HG03558 (cell line): ENCODE measurements at regions not wholly inside any gene's neighbourhood (a gene's known extent, or its start where the extent isn't known, plus 50 kb on each side); places are given as distances from the start of the nearest gene placed in this dataset.
"Not testable (repeated sequence)": the region's sequence is repeated elsewhere in the genome, so short reads cannot be mapped to it uniquely, and the experiment has no call there.

ENCODE experiments used
- ATAC-seq: cut with Tn5 transposase; IDR thresholded peaks from one replicate; pipeline ENCODE4 v1.9.1; 2021; ENCODE audit warnings: moderate number of reproducible peaks; ENCODE audit not compliant: unreplicated experiment; ENCODE audit errors: extremely low read depth

DNA sequence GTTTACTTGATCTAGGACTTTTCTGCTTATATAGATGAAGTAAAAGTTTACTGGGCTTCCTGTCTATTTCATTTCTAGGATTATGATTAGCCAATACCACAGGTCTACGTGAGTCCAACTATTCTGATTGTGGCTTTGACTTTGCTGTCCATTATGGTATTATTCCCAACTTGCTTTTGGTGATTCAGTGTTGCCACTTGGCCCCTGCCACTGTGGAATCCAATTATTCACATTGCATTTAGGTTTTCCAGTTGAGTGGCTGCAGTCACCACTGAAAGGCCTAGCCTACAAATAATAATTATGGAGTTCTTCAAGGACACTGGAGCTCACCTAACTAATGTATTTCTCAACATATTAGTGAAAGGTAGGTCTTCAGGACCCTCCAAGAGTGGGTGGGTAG, 574.3 kb upstream of the USP24 start:
- ATAC-seq: no peak

DNA sequence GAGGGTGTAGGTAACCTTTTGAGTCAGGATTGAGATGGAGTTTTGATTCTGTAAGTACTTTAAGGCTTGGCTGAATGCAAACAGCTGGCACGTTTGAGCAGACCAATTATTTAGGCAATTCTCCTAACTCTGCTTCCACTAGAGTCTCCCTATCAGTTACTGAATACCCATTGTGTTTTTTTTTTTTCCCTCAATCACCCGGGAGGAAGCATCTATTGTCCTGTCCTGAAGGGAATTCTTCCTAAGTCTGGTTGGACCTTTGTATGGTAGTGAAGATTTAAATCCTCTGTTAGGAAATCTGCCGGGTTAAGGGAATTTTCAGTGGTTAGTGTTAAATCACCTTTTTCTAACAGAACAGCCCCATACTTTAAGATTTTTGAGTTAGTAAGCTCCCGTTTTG, 571.2 kb upstream of the USP24 start:
- ATAC-seq: no peak

DNA sequence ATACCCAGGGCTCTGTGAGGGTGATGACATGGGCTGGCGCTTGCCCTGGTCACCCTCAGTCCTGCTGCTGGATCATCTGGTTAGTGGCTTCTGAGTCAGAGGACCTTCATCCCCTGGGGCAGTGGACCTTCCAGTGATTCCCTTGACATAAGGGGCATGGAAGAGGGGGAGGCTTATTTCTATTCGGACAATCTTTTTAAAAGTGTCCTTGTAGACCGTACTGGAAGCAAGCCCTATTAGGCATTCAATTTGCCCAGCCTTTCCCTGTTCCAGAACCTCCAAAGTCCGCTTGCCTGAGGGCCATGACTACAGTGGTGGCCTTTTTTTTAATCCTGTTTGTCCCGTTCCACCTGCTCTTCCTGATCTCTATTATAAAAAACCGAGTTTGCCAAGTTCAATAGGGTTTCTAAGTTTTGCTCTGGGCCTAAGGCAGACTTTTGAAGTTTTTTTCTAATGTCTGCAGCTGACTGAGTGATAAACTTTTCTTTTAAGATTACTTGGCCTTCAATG, 569.8 kb upstream of the USP24 start:
- not testable (repeated sequence) for ATAC-seq

DNA sequence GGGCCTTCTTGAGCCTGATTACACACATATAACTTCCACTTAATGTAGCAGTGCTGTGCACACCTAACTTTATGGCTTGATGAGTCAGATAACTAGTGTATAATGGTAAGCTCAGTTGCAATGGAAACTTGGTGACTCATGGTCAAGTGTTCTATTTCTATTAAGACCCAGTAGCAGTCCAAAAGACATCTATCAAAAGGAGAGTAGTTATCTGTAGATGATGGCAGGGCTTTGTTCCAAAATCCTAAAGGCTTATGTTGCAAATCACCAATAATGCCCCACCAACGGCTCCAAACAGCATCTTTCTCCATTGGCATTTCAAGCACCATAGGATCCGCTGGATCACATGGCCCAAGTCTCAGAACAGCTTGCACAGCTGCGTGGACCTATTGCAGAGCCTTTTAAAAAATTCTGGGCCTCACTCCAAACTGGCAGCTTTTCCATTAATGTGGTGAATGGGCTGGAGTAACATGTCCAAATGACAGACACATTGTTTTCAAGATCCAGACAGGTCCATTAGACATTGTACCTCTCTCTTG, 566.8 kb upstream of the USP24 start:
- no peak for ATAC-seq

DNA sequence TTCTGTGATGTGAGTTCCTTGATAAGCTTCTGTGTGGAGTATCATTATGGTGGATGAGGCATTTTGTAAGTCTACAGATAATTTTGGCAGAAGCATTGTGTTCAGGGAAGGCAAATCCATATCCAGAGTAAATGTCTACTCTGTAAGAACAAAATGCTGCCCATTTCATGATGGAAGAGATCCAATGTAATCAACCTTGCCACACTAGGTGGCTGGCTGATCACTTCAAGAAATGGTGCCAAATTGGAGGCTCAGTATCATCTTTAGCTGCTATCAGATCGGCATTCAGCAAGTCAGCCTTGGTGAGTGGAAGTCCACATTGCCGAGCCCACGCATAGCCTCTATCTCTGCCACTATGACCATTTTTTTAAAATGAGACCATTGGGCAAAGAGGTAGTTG, 565.8 kb upstream of the USP24 start:
- ATAC-seq: no peak

DNA sequence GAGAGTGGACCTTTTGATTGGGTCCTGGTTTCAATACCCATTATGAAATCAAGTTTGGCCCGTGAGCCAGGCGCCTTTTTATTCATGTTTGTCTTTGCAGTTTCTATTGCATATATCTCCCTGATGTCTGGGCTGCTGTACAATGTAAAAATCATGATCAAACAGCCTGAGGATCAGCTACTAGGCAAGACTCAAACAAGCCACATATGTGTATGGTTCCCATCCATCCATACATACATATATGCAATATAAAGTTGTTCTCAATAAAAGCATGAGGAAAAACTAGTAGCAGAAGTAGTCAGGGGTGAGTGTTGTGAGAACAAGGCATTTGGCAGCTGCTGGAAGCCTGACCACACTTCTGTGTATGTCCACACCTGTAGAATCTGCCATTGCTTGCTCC, 562.4 kb upstream of the USP24 start:
- ATAC-seq: no peak

DNA sequence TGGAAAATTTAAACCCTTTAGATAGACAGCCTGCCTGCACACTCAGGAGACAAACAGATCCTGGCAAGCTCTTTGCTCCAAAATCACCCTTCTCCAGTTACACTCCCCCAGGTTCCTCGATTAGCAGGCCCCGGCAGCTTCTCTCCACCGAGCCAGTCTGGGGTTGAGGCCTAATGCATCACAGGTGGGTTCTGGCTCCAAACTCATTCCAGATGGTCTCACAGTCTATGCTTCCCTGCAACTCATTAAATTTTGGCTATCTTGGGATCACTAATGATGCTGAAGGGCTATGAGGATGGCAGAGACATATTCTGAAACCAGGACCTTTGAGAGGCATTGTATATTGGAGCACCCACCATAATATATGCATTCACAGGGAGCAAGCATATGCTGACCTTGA, 559.8 kb upstream of the USP24 start:
- ATAC-seq: no peak

DNA sequence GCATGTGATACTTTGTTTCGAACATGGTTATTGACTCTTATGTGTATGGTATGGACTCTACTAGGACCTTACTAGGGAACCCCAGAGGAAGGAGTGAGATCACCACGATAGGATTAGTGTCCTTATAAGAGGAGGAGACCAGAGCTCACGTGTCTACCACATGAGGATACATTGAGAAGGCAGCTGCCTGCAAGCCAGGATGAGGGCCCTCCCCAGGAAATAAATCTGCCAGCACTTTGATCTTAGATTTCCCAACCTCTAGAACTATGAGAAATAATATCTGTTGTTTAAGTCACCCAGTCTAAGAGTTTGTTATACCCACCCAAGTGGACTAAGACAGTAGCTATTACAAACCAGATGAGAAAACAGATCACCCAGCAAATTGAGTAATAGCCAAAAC, 559.3 kb upstream of the USP24 start:
- ATAC-seq: no peak

DNA sequence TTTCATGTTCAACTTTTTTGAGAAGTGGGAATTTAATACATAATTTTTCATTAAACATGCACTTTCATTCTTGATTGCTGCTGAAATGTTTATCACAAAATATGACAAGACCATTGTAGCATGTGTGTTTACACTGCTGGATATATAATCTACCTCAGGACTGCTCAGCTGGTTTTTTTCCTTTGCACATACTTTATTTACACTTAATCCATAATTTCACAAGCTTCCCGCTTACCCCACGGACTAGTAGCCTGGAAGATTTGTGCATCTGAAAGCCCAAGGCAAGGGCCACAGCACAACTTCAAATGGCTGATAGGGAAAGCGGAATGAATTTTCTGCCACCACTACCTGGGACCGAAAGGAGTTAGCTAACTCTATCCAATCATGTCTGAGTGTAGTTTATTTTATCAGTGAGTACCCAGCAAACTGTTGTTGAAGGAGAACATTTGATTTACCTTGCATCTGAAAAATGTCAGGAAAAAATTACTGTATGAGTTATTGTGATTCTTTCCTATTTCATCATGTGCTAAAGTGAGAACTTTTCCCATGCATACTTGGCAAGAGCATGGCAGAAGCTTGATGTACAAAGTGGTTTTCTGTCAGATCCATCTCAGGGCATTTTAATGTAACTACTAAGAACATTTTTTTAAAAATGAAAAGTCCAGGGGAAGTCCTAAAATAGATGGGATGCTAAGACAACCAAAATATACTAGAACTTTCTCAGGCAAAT, 558.2 kb upstream of the USP24 start:
- no peak for ATAC-seq

DNA sequence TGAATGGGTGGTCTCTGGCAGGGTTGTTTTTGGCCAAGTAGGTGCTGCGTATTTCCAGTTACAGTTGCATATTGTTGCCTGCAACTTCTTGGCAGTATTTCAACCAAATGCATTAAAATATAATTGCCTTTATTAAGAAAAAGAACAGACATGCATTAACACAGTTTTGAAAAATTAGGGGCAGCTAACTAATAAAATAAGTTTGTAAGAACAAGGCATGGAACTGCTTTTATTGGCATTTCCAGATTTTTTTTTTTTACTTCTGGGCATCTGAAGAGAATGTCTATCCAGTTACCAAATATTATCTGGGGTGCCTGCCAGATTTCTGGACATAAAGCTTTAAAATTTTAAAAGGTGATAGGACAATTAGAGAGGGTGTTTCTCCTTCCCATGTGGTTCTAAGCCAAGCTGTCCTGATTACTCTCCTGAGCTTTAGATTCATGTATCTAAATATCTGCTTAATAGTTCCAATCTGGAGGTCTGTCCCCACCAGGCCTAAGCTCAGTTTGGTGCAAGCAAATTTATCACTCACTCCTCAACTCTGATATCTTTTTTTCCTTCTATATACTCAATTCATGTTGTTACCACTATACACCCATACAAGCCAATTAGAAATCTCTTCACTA, 553.3 kb upstream of the USP24 start:
- no peak for ATAC-seq

DNA sequence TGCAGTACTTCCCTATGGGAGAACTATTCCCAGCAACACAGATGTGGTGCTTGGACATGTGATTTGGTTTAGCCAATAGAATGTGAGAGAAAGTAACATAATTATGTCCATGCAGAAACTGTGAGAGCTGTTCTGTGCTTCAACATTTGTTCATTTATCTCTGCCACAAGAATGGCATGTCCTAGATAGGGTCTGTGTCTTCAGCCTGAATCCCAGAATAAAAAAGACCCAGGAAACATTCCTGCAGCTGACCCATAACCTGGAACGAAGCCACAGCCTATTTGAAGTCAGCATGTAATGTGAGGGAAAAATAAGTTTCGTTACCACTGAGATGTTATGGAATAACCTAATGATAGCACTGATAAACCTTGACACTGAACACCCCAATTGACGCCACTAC, 552.0 kb upstream of the USP24 start:
- no peak for ATAC-seq

DNA sequence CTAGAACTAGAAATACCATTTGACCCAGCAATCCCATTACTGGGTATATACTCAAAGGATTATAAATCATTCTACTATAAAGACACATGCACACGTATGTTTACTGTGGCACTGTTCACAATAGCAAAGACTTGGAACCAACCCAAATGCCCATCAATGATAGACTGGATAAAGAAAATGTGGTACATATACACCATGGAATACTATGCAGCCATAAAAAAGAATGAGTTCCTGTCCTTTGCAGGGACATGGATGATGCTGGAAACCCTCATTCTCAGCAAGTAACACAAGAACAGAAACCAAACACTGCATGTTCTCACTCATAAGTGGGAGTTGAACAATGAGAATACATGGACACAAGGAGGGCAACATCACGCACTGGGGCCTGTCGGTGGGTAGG, 550.3 kb upstream of the USP24 start:
- not testable (repeated sequence) for ATAC-seq

DNA sequence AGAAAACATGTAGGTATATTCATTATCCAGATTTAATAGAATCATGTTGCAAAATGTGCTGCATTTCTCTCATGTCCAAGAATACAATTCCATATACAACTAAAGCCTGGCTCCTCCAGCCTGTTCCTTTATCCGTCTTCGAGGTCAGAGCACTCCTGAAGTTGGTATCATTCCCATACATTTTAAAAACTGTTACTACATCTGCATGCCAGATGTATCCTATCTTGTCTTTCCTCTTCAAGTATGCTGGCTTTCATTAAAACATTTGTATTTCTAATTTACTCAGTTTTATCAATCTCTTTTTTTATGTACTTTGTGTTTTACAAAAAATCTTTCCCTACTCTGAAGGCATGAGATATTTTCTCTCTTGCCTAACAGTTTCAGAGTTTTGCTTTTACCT, 536.6 kb upstream of the USP24 start:
- no peak for ATAC-seq

DNA sequence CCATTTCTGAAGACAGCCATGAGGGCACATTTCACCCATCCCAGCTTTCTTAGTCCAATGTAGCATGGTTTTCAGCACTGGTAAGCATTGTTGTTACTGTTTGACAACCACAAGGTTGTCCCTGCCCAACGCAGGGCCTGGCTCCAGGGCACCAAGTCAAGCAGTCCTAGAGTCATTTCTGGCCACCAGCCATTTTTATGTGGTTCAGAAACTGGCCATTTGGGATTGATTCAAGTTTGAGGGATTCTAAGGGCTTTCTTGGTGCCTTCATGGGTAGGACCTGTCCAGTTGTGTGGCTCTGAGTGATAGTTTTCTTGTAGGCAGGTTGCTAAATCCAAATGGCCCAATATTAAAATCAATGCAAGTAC, 535.4 kb upstream of the USP24 start:
- ATAC-seq: no peak

DNA sequence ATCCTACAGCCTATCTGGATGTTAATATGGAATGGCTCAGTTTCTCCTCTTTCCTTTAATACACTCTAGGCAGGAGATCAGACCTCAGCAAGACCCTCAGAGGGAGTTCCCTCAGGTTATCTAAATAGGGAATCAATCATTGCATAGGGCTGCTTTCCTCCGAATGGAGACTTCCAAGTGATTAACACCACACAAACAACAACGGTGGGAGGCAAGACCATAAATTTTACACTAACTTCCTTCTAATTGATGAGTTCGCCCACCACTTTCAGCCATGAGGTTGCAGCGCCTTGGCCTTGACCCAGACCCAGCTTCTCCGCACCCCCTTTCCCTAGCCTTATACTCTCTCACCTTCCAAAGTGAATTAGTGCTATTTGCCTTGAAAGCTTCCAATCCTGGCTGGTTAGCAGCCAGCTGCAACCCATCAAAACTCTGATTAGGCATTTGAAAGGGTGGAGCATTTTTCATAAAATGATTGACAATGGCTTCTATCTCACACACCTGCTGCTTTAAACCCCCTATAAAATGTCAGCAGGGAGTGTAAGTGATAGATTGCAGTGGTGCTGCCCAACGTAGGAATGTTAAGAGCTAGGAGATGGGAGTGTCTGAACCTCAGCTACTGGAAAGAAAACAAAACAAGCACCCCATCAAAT, 534.9 kb upstream of the USP24 start:
- no peak for ATAC-seq

DNA sequence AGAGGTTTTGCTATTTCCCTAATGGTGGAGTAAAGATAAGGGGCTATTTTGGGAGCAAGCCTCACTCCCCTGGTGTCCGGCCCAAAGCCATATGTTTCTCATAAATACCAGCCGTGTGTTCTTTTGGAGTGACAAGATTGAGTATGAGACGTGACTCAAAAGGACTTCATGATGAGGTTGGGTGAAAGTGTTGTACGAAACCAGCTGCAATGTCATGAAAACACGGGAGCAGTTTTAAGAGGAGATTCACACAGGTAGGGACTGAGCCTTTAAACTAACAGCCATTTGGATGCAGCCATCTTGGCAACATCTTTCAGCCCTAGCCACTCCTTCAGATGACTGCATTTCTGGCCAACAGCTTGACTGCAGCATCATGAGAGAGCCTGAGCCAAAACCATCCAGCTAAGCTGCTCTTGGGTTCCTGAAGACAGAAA, 532.3 kb upstream of the USP24 start:
- no peak for ATAC-seq

DNA sequence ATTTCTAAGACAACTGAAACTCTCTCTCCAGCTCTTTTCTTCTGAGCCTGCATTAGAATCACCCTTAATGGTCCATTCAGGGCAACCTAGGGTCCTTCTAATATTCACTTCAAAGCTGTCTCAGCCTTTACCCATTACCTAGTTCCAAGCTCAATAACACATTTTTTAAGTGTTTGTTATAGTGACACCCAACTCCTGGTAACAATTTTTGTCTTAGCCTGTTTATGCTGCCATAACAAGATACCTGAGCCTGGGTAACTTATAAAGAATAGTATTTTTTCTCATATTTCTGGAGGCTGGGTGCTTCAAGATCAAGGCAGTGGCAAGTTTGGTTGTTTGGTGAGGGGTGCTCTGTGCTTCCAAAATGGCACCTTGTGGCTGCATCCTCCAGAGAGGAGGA, 531.5 kb upstream of the USP24 start:
- no peak for ATAC-seq

DNA sequence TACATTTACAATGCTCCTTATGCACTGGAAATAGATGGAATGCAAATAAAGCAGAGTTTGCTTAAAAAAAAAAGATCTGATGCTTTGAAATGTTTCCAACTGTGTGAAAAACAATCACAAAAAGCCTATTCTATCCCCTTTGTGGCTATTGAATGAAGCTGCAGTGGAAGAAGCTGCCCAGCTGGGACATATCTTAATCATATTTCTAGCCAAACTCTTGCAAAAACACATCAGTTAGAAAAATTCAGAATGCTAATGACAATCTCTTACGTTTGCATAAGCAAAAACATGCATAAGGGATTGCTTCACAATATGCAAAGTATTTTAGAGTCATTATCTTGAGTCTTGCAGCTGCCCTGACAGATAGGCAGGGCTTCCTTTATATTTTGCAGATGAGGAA, 526.4 kb upstream of the USP24 start:
- ATAC-seq: no peak

DNA sequence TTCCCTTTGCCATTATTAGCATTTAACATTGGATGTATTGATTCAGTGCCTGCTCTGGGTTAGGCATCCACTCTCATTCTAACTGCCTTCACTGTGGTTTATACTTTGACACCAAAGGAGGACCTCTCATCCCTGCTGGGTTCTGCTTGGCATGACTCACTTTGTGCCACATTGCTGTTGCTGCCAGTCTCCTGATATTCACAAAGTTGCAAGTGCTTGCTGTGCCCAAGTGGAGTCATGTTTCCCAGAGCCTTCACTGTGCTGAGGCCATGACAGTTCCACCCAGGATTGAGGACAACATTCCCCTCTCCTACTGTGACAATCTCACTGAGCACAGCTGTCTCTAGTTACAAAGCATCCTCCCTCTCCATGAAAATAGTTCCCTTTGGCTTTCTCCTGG, 519.9 kb upstream of the USP24 start:
- ATAC-seq: no peak

DNA sequence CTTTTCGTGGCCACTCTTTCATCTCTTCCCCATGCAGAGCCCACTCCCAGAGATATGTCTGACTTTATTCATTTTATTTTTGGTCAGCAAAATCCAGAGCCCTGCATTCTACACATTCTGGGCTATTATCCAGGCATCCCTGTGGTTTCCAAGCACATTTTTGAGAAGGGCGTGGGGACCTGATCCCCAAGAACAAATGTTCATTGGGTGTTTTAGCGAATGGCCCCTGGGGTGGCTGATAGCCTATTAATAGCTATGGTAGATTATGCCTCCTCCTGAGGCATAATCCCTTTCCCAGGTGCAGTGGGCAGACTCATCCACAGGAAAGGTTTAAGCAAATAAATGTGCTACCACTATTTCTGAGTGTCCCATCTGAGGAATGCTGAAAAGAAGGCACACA, 511.8 kb upstream of the USP24 start:
- ATAC-seq: no peak

DNA sequence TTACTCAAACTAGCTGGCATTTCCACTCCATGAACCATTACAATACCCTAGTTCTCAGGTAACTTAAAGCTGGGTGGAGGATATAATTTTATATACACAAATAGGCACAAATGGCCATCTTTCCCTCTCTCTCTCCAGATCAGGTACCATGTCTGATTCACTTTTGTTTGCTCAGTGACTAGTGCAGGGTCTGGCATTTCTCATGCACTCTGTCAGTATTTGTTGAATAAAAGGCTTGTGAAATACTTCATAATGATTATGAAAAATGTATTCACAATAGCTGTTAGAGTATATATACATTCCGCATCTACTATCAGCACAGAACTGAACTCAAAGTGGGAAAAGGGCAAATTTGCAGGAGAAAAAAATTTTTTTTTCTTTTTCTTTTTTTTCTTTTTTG, 510.2 kb upstream of the USP24 start:
- ATAC-seq: no peak
